AG04449 (cell line): ENCODE measurements at regions not wholly inside any gene's neighbourhood (a gene's known extent, or its start where the extent isn't known, plus 50 kb on each side); places are given as distances from the start of the nearest gene placed in this dataset.
"Not testable (repeated sequence)": the region's sequence is repeated elsewhere in the genome, so short reads cannot be mapped to it uniquely, and the experiment has no call there.

Experiments
- CTCF ChIA-PET: fragments of 350-600 bp; formaldehyde crosslinking; extraction: SDS; loops from one replicate; lab custom pipeline; 2021; ENCODE audit warnings: antibody characterized with exemption; lab: Yijun Ruan, JAX
- POLR2A ChIA-PET: fragments of 400-600, 350-600 bp; formaldehyde crosslinking; extraction: SDS; loops from one replicate; lab custom pipeline; 2020; ENCODE audit warnings: antibody characterized with exemption, inconsistent platforms; lab: Yijun Ruan, JAX
- DNase-seq: peaks from one replicate; pipeline ENCODE4 v3.0.0-alpha.2; 2010; ENCODE audit warnings: low read depth, low spot score
- H3K4me3 ChIP-seq: 2 replicates; pipeline ENCODE4 v1.5.1; 2011; ENCODE audit warnings: low read depth, mild to moderate bottlenecking, control low read depth, low read length
- TF ChIP-seq, protein P1 (sequence below): IDR thresholded peaks from one replicate; pipeline ENCODE4 v1.5.1; 2011; ENCODE audit warnings: mild to moderate bottlenecking, moderate library complexity, low read length, control low read depth, inconsistent platforms; ENCODE audit not compliant: insufficient read depth; ENCODE audit errors: missing control alignments

DNA sequence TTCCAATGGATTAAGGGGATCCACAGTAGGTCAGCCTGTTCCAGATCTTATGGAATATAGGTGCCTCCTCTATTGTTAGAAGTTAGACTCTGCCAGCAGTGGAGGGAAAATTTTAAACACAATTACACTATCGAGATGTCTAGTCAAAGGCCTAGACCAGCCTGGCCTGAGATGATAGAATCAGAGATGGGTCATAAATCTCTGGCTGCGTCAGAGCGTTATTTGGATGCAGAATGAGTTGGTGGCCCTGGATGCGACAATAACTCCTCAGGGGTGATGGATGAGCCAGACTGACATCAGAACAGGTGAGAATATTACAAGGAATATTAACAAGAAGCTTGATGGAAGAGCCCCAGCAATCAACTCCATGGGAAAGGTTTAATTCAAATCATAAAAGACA is 149.3 kb upstream of the TCF4 start:
- no peak for DNase-seq
- ChIA-PET POLR2A (no interaction called here), CTCF (interaction anchor here (0.6 kb wide), 1 partner anchor 54 kb away, joined by 3 read pairs; no protein-coding TSS in a partner anchor)
- TF ChIP-seq, protein P1, sequence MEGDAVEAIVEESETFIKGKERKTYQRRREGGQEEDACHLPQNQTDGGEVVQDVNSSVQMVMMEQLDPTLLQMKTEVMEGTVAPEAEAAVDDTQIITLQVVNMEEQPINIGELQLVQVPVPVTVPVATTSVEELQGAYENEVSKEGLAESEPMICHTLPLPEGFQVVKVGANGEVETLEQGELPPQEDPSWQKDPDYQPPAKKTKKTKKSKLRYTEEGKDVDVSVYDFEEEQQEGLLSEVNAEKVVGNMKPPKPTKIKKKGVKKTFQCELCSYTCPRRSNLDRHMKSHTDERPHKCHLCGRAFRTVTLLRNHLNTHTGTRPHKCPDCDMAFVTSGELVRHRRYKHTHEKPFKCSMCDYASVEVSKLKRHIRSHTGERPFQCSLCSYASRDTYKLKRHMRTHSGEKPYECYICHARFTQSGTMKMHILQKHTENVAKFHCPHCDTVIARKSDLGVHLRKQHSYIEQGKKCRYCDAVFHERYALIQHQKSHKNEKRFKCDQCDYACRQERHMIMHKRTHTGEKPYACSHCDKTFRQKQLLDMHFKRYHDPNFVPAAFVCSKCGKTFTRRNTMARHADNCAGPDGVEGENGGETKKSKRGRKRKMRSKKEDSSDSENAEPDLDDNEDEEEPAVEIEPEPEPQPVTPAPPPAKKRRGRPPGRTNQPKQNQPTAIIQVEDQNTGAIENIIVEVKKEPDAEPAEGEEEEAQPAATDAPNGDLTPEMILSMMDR, result no peak
- no peak overlapping the region for H3K4me3 ChIP-seq

DNA sequence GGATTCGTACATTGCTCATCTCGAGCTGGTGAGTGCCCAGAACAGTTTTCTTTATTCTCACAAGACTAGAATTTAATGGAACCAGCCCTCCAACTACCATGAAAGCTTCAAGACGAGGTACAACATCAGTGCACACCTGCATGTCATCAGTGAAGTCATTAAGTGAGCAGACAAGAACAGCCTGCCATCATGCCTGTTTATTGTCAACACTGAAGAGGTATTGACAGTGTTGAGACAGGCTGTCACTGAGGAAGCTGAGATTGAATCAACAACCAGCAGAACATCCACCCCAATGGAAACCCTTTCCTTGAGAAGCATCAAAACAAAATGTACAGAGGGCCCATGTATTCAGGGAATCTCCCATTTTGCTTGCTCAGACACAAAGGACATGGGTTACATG is 148.0 kb upstream of the TCF4 start:
- CTCF ChIA-PET, result no interaction called here
- no peak for DNase-seq
- TF ChIP-seq, protein P1, result no peak
- POLR2A ChIA-PET, result no interaction called here
- no peak overlapping the region for H3K4me3 ChIP-seq

DNA sequence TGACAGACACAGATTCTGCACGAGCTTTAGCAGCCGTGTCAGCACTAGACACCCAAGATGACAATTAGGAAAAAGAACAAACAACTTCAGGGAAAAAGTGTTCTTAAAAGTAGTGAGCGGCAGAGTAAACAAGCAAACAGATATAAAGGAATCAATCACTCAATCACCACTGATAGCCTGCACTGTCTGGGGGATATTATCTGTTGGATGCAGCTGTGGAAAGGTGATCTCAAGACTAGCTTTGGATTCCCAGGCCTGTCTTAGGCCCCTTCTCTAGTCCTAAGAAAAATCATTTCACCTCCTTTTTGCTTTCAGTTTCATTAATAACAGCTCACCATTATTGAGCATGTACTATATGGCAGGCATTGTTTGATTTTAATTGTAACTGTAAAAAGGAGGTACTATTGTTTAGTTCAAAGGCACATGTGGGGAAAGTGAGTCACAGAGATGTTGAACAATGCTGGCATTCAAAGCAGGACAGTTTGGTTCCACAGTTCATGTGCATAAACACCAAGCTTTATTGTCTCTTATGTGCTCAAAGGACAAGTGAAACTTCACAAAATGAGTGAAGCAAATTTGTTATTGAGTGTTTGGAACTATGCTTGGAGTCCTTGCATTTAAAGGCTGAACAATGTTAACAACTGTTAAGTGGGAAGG is 147.3 kb upstream of the TCF4 start:
- POLR2A ChIA-PET, result no interaction called here
- TF ChIP-seq, protein P1, result no peak
- DNase-seq, result no peak
- CTCF ChIA-PET, result no interaction called here
- no peak overlapping the region for H3K4me3 ChIP-seq

DNA sequence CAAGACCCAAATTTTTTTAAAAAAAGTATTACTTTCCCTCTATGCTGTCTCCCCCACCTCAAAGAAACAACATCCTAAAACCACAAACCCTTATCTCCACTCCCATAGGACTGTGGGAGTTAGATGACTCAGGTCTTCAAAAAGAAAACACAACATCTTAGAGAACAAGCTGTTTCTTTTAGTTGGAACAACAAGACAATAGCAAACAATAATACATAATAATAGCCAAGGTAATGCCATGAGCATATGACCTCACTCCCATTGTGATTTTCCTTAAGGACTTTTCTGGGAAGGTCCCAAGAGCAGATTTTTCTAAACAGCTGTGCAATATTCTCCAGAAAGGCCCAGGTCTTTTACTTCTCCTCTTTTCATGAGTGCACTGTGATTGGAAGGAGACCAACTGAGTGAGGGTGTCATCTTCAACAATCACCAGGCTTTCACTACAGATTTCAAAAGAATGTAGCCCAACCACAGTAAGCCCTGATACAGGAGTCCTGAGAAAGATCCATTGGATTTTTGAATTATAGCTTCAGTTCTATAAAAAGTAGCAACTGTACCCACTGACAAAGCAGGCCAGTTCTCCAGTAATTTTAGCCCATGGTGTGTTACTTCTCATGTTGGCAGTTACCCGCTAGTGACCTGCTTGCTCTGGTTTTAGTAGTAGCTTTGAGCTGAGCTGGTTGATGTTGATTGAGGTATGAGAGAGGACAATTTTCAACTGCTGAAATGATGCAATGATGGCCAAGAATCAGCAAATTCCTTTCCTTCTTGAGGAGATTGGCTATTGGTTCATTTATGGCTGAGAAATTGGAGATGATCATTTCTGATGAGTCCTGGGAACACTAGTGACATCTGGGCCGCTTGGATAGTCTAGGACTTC is 144.5 kb upstream of the TCF4 start:
- POLR2A ChIA-PET, result no interaction called here
- no peak for DNase-seq
- TF ChIP-seq, protein P1, result no peak
- no peak overlapping the region for H3K4me3 ChIP-seq
- CTCF ChIA-PET, result no interaction called here

- ChIA-PET CTCF (no interaction called here), POLR2A (no interaction called here)
- TF ChIP-seq, protein P1, result no peak
- no peak overlapping the region for H3K4me3 ChIP-seq
- no peak for DNase-seq
These were observed 143.6 kb upstream of the TCF4 start for GRCh38 chr18:55731594-55732042.

- CTCF ChIA-PET, H3K4me3 ChIP-seq, POLR2A ChIA-PET, DNase-seq: not testable (repeated sequence)
These were observed 133.0 kb upstream of the TCF4 start for GRCh38 chr18:55721006-55721405.
